HCT116 (cell line): ENCODE measurements at regions not wholly inside any gene's neighbourhood (a gene's known extent, or its start where the extent isn't known, plus 50 kb on each side); places are given as distances from the start of the nearest gene placed in this dataset.

Source experiments
- ATAC-seq: fragments of 200-7000 bp; cut with Tn5 transposase; 2 replicates; pipeline ENCODE4 v1.9.1; 2020; ENCODE audit warnings: mild to moderate bottlenecking, moderate library complexity
- BruUV-seq: library from RNA; stranded (reverse); fragments of 400-500 nt; replicated peaks from 2 replicates; lab custom pipeline; 2021; lab: Mats Ljungman, UMichigan
- CTCF ChIA-PET: fragments of 300-600 bp; sonication (Branson Sonifier 250); formaldehyde crosslinking; loops from one replicate; lab custom pipeline; 2021; ENCODE audit warnings: antibody characterized with exemption; lab: Charles Lee
- POLR2A ChIA-PET: fragments of 300-600, 350-600 bp; sonication (Branson Sonifier 250); formaldehyde crosslinking; loops from one replicate; lab custom pipeline; 2021; ENCODE audit warnings: antibody characterized with exemption; lab: Charles Lee
- RAD21 ChIA-PET, 2 experiments: fragments of 300-600 bp; sonication (Branson Sonifier 250); formaldehyde crosslinking; loops; one replicate each; lab custom pipeline; 2023; ENCODE audit warnings: low total read pairs in 2 of 2; ENCODE audit not compliant: uncharacterized antibody in 2 of 2, unreplicated experiment in 2 of 2, low non-redundant PET in 1 of 2; lab: Charles Lee
- DNase-seq: peaks from one replicate; pipeline ENCODE4 v3.0.0-alpha.2; 2010; ENCODE audit warnings: low read depth, low spot score
- H2AFZ ChIP-seq: fragments of 200-600 bp; shearing (Covaris generic), sonication (generic); 2 replicates; pipeline ENCODE4 v1.6.1; 2017; ENCODE audit warnings: low read depth, mixed run types, mixed read lengths, antibody characterized with exemption, low read length; ENCODE audit not compliant: poor library complexity, severe bottlenecking
- H3K27ac ChIP-seq: 2 replicates; pipeline ENCODE4 v1.5.1; 2012; ENCODE audit warnings: low read depth, low read length
- H3K27me3 ChIP-seq: fragments of 200-600 bp; sonication (generic); 2 replicates; pipeline ENCODE4 v1.6.1; 2016; ENCODE audit warnings: mixed run types, low read length, mixed read lengths; ENCODE audit not compliant: insufficient read depth
- H3K36me3 ChIP-seq, 2 experiments: fragments of 200-500 bp in 1 of 2; fragments of 200-600 bp in 1 of 2; sonication (Bioruptor generic) in 1 of 2; sonication (generic) in 1 of 2; 2 replicates each; pipeline versions ENCODE4 v1.5.1 to v1.6.1; 2014 to 2016; ENCODE audit warnings: low read length in 2 of 2, inconsistent platforms in 1 of 2, mixed read lengths in 1 of 2, mixed run types in 1 of 2; ENCODE audit not compliant: insufficient read depth in 2 of 2, control insufficient read depth in 1 of 2
- H3K4me1 ChIP-seq, 2 experiments: fragments of 200-600 bp in 1 of 2; sonication (generic) in 1 of 2; 2 replicates each; pipeline versions ENCODE4 v1.5.1 to v1.6.1; 2012 to 2017; ENCODE audit warnings: low read length in 2 of 2, inconsistent platforms in 1 of 2, mild to moderate bottlenecking in 1 of 2, mixed read lengths in 1 of 2, mixed run types in 1 of 2, moderate library complexity in 1 of 2; ENCODE audit not compliant: insufficient read depth in 2 of 2, control insufficient read depth in 1 of 2
- H3K4me2 ChIP-seq: fragments of 200-600 bp; sonication (generic); 2 replicates; pipeline ENCODE4 v1.6.1; 2017; ENCODE audit warnings: mixed run types, low read length, mixed read lengths
- H3K4me3 ChIP-seq, 2 experiments: fragments of 200-600 bp in 1 of 2; sonication (generic) in 1 of 2; replicated peaks in 1 of 2; 2 replicates each; pipeline ENCODE4 v1.5.1; 2011 to 2016; ENCODE audit warnings: low read length in 2 of 2, control low read depth in 1 of 2, low read depth in 1 of 2, mild to moderate bottlenecking in 1 of 2, mixed read lengths in 1 of 2, mixed run types in 1 of 2
- H3K79me2 ChIP-seq: fragments of 200-600 bp; sonication (generic); 2 replicates; pipeline ENCODE4 v1.6.1; 2017; ENCODE audit warnings: mild to moderate bottlenecking, mixed run types, low read length, moderate library complexity, mixed read lengths; ENCODE audit not compliant: insufficient read depth
- H3K9ac ChIP-seq: fragments of 200-600 bp; sonication (generic); 2 replicates; pipeline ENCODE4 v1.6.1; 2016; ENCODE audit warnings: low read length, mixed read lengths
- H3K9me2 ChIP-seq: fragments of 200-600 bp; sonication (generic), shearing (Covaris generic); 2 replicates; pipeline ENCODE4 v1.6.1; 2017; ENCODE audit warnings: mixed run types, mild to moderate bottlenecking, moderate library complexity; ENCODE audit not compliant: insufficient read depth
- H3K9me3 ChIP-seq, 2 experiments: fragments of 200-500 bp in 1 of 2; fragments of 200-600 bp in 1 of 2; sonication (Bioruptor generic) in 1 of 2; sonication (generic) in 1 of 2; 2 replicates each; pipeline ENCODE4 v1.6.1; 2014 to 2017; ENCODE audit warnings: low read length in 2 of 2, mixed read lengths in 2 of 2, inconsistent platforms in 1 of 2, low read depth in 1 of 2, mild to moderate bottlenecking in 1 of 2, mixed run types in 1 of 2, moderate library complexity in 1 of 2; ENCODE audit not compliant: control insufficient read depth in 1 of 2, insufficient read depth in 1 of 2
- H4K20me1 ChIP-seq: fragments of 200-600 bp; sonication (generic), shearing (Covaris generic); 2 replicates; pipeline ENCODE4 v1.6.1; 2017; ENCODE audit warnings: mixed run types, mild to moderate bottlenecking, moderate library complexity; ENCODE audit not compliant: insufficient read depth
- CBX3 ChIP-seq: IDR thresholded peaks from 2 replicates; pipeline ENCODE4 v1.6.1; 2012; ENCODE audit warnings: low read depth
- CEBPB ChIP-seq: IDR thresholded peaks from 2 replicates; pipeline ENCODE4 v1.6.1; 2012; ENCODE audit warnings: low read depth
- ELF1 ChIP-seq: IDR thresholded peaks from 2 replicates; pipeline ENCODE4 v1.6.1; 2012; ENCODE audit warnings: low read depth, borderline replicate concordance
- FOSL1 ChIP-seq: IDR thresholded peaks from 2 replicates; pipeline ENCODE4 v1.6.1; 2012; ENCODE audit warnings: low read depth
- SRF ChIP-seq: IDR thresholded peaks from 2 replicates; pipeline ENCODE4 v1.6.1; 2012; ENCODE audit warnings: low read depth
- ZFX ChIP-seq: fragments of 450-650 bp; IDR thresholded peaks from 2 replicates; pipeline ENCODE4 v1.6.1; 2017
- intact Hi-C: fragments of 100-400 bp; cut with micrococcal nuclease; formaldehyde crosslinking; loops from 2 replicates; pipeline ENCODE4 v1.10.0; 2022
- TF ChIP-seq, protein P1 (sequence below): IDR thresholded peaks from 2 replicates; pipeline ENCODE4 v1.6.1; 2012
- TF ChIP-seq, protein P2 (sequence below), 3 experiments: fragments of 200-600 bp in 1 of 3; sonication (generic) in 1 of 3; IDR thresholded peaks in 2 of 3; conservative IDR thresholded peaks in 1 of 3; 2 replicates each; pipeline ENCODE4 v1.5.1; 2012 to 2017; ENCODE audit warnings: low read depth in 2 of 3, low read length in 2 of 3, antibody characterized with exemption in 1 of 3, borderline replicate concordance in 1 of 3, control low read depth in 1 of 3, mild to moderate bottlenecking in 1 of 3, mixed read lengths in 1 of 3, mixed run types in 1 of 3, moderate library complexity in 1 of 3; ENCODE audit not compliant: insufficient read depth in 1 of 3

DNA sequence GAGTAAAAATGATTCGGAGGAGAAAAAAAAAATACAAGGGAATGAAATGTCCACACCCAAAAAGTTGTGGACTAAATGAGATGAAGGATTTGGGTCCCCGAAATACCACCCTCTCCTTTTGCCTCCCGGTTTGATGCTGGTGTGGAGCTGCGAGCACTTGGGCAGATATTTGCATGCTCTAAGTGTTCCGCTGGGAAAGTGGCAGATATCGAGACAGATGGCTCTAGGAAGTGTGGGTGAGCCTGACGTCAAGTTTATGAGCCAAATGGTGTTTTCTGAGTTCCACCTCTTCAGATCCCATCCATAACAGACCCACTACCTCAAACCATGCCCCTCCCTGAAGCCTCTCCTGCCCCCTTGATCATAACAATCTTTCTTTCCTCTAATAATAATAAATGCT is 228.6 kb downstream of the QDPR start:
- no peak for TF ChIP-seq FOSL1
- TF ChIP-seq SRF, result no peak
- TF ChIP-seq, protein P1, sequence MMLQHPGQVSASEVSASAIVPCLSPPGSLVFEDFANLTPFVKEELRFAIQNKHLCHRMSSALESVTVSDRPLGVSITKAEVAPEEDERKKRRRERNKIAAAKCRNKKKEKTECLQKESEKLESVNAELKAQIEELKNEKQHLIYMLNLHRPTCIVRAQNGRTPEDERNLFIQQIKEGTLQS, result no peak
- TF ChIP-seq, protein P2, sequence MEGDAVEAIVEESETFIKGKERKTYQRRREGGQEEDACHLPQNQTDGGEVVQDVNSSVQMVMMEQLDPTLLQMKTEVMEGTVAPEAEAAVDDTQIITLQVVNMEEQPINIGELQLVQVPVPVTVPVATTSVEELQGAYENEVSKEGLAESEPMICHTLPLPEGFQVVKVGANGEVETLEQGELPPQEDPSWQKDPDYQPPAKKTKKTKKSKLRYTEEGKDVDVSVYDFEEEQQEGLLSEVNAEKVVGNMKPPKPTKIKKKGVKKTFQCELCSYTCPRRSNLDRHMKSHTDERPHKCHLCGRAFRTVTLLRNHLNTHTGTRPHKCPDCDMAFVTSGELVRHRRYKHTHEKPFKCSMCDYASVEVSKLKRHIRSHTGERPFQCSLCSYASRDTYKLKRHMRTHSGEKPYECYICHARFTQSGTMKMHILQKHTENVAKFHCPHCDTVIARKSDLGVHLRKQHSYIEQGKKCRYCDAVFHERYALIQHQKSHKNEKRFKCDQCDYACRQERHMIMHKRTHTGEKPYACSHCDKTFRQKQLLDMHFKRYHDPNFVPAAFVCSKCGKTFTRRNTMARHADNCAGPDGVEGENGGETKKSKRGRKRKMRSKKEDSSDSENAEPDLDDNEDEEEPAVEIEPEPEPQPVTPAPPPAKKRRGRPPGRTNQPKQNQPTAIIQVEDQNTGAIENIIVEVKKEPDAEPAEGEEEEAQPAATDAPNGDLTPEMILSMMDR (IDR thresholded peaks at IDR 0.05 in 2 of 3, conservative IDR thresholded peaks at IDR 0.05 in 1 of 3; ENCODE audit: borderline replicate concordance in 1 of 3, insufficient read depth in 1 of 3, low read depth in 2 of 3, low read length in 2 of 3), result no peak
- TF ChIP-seq CEBPB, result no peak
- no peak for TF ChIP-seq ZFX
- TF ChIP-seq CBX3, result no peak
- TF ChIP-seq, all 23 proteins: peak for 0
- H3K79me2 ChIP-seq, result no peaks in the 10 kb centered on the region
- no peak overlapping the region for H3K9ac ChIP-seq
- H3K4me1 ChIP-seq, result no peaks in the 10 kb centered on the region
- no peak overlapping the region for H3K4me3 ChIP-seq
- no peak for ATAC-seq
- H4K20me1 ChIP-seq, result no peaks in the 10 kb centered on the region
- BruUV-seq, result no TSS peak
- no peak overlapping the region for H2AFZ ChIP-seq
- H3K9me3 ChIP-seq, result no peaks in the 10 kb centered on the region
- ChIA-PET POLR2A (no interaction called here), RAD21 (no interaction called here), CTCF (no interaction called here)
- peaks cover 12% of the 10 kb centered on the region; the same call in 1 of the 2 replicates for H3K27me3 ChIP-seq
- H3K4me2 ChIP-seq, result no peak overlapping the region
- no peak overlapping the region for H3K27ac ChIP-seq
- no peaks in the 10 kb centered on the region for H3K36me3 ChIP-seq
- H3K9me2 ChIP-seq, result no peaks in the 10 kb centered on the region
- intact Hi-C loops, result no loop called here
- DNase-seq, result no peak

DNA sequence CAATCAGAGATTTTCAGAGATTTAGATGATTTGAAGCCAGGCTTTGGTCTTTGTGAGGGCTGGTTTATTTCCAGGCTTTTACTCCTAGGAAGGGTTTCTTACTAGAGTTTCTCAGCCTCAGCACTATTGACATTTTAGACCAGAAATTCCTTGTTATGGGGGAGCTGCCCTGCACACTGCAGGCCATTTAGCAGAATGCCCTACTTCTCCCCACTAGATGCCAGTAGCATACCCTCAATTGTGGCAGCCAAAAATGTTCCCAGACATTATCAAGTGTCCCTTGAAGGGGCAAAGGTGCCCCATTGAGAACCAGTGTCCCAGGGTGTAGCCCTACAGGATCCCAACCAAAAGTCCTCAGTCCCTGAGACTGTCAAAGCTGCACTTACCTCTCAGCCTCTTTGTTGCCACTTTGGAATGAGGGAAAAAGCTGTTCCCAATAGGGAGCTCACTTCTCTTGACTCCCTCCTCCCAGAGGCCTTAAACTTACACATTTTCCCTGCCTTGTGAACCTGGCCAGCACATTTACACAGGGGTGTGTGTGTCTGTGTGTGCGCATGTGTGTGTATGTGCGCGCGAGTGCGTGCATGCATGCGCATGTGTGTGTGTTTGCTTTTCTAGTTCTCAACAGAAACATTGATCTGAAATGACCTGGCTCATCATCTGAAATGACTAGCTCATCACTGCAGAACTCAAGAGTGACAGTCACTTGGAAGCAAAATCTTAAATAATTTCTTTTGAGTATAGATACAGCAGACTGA is 231.4 kb downstream of the QDPR start:
- no peak overlapping the region for H3K4me3 ChIP-seq
- intact Hi-C loops, result no loop called here
- BruUV-seq, result no TSS peak
- no peak overlapping the region for H3K4me2 ChIP-seq
- H3K27ac ChIP-seq, result no peak overlapping the region
- H3K9ac ChIP-seq, result no peak overlapping the region
- RAD21 ChIA-PET, result no interaction called here
- no peaks in the 10 kb centered on the region for H3K36me3 ChIP-seq
- TF ChIP-seq, protein P2 (IDR thresholded peaks at IDR 0.05 in 2 of 3, conservative IDR thresholded peaks at IDR 0.05 in 1 of 3; ENCODE audit: borderline replicate concordance in 1 of 3, insufficient read depth in 1 of 3, low read depth in 2 of 3, low read length in 2 of 3), result 0 out of 6 replicates have a peak, but pooled peaks of 1 of the 3 experiments have one; percentile 5
- no peak for TF ChIP-seq ELF1
- TF ChIP-seq, all 23 proteins: peak for 1
- no peak overlapping the region for H2AFZ ChIP-seq
- H3K79me2 ChIP-seq, result no peaks in the 10 kb centered on the region
- no peak for ATAC-seq
- H4K20me1 ChIP-seq, result no peaks in the 10 kb centered on the region
- peaks cover 15% of the 10 kb centered on the region; the same call in 1 of the 2 replicates for H3K27me3 ChIP-seq
- no peak for DNase-seq
- H3K9me2 ChIP-seq, result no peaks in the 10 kb centered on the region
- POLR2A ChIA-PET, result no interaction called here
- no peaks in the 10 kb centered on the region for H3K4me1 ChIP-seq
- H3K9me3 ChIP-seq, result no peaks in the 10 kb centered on the region
- CTCF ChIA-PET, result interaction anchor here (0.7 to 1.0 kb wide), 2 partner anchors 50 to 168 kb away, joined by 3 read pairs; no protein-coding TSS in a partner anchor
